SK-N-SH treated with all-trans-retinoic acid at 6 μM for 48 hours (cell line): ENCODE measurements at regions not wholly inside any gene's neighbourhood (a gene's known extent, or its start where the extent isn't known, plus 50 kb on each side); places are given as distances from the start of the nearest gene placed in this dataset.

Source experiments
- CSDC2 ChIP-seq: fragments of 250-450 bp; sonication (Bioruptor Pico); IDR thresholded peaks from 2 replicates; pipeline ENCODE4 v1.5.0; 2020; ENCODE audit warnings: mild to moderate bottlenecking, moderate library complexity
- ISL1 ChIP-seq: fragments of 250-450 bp; sonication (Bioruptor Pico); IDR thresholded peaks from 2 replicates; pipeline ENCODE4 v2.1.2; 2022; ENCODE audit warnings: mild to moderate bottlenecking, moderate library complexity
- PATZ1 ChIP-seq: fragments of 250-450 bp; sonication (Bioruptor Pico); IDR thresholded peaks from 2 replicates; pipeline ENCODE4 v1.8.0; 2020; ENCODE audit warnings: mild to moderate bottlenecking, moderate library complexity, borderline replicate concordance
- PPARA ChIP-seq: fragments of 250-450 bp; sonication (Bioruptor Pico); IDR thresholded peaks from 2 replicates; pipeline ENCODE4 v1.5.0; 2020; ENCODE audit warnings: mild to moderate bottlenecking, borderline replicate concordance
- RARB ChIP-seq: fragments of 250-450 bp; sonication (Bioruptor Pico); IDR thresholded peaks from 2 replicates; pipeline ENCODE4 v1.8.0; 2021; ENCODE audit warnings: mild to moderate bottlenecking, moderate library complexity
- SNAI2 ChIP-seq: fragments of 250-450 bp; sonication (Bioruptor Pico); IDR thresholded peaks from 2 replicates; pipeline ENCODE4 v1.5.0; 2020; ENCODE audit warnings: mild to moderate bottlenecking, moderate library complexity
- TCF4 ChIP-seq: fragments of 250-450 bp; sonication (Bioruptor Pico); IDR thresholded peaks from 2 replicates; pipeline ENCODE4 v1.8.0; 2021; ENCODE audit warnings: mild to moderate bottlenecking, moderate library complexity, borderline replicate concordance
- TOX ChIP-seq: fragments of 250-450 bp; sonication (Bioruptor Pico); IDR thresholded peaks from 2 replicates; pipeline ENCODE4 v1.8.0; 2021; ENCODE audit warnings: mild to moderate bottlenecking, moderate library complexity, borderline replicate concordance
- ZC3H10 ChIP-seq: fragments of 250-450 bp; sonication (Bioruptor Pico); IDR thresholded peaks from 2 replicates; pipeline ENCODE4 v1.5.1; 2021; ENCODE audit warnings: mild to moderate bottlenecking, moderate library complexity
- ZFP3 ChIP-seq: fragments of 250-450 bp; sonication (Bioruptor Pico); IDR thresholded peaks from 2 replicates; pipeline ENCODE4 v1.5.0; 2020; ENCODE audit warnings: mild to moderate bottlenecking, moderate library complexity
- ZFP30 ChIP-seq: fragments of 450-650 bp; formaldehyde crosslinking; IDR thresholded peaks from 2 replicates; pipeline ENCODE4 v1.5.0; 2022; ENCODE audit warnings: mild to moderate bottlenecking, moderate library complexity
- ZNF565 ChIP-seq: fragments of 450-650 bp; formaldehyde crosslinking; conservative IDR thresholded peaks from 2 replicates; pipeline ENCODE4 v1.5.0; 2020; ENCODE audit warnings: low read depth, mild to moderate bottlenecking, moderate library complexity
- ZNF8 ChIP-seq: fragments of 450-650 bp; formaldehyde crosslinking; IDR thresholded peaks from 2 replicates; pipeline ENCODE4 v1.5.0; 2020; ENCODE audit warnings: mild to moderate bottlenecking, moderate library complexity
- TF ChIP-seq, protein P1 (sequence below): fragments of 250-450 bp; sonication (Bioruptor Pico); IDR thresholded peaks from 2 replicates; pipeline ENCODE4 v1.5.1; 2020; ENCODE audit warnings: low read depth, mild to moderate bottlenecking, moderate library complexity

GRCh38 chr10:60623627-60624026, 154.7 kb upstream of the CDK1 start:
- TF ChIP-seq ZC3H10 (CRISPR knock-in tag) (no peak), SNAI2 (CRISPR knock-in tag) (no peak), ZFP30 (CRISPR knock-in tag) (no peak), CSDC2 (CRISPR knock-in tag) (no peak), TCF4 (no peak), TOX (CRISPR knock-in tag) (no peak), ISL1 (CRISPR knock-in tag) (no peak), PATZ1 (CRISPR knock-in tag) (no peak), ZNF8 (CRISPR knock-in tag) (no peak), ZNF565 (CRISPR knock-in tag) (no peak), ZFP3 (CRISPR knock-in tag) (no peak), RARB (CRISPR knock-in tag) (no peak), PPARA (CRISPR knock-in tag) (no peak)
- TF ChIP-seq, protein P1, sequence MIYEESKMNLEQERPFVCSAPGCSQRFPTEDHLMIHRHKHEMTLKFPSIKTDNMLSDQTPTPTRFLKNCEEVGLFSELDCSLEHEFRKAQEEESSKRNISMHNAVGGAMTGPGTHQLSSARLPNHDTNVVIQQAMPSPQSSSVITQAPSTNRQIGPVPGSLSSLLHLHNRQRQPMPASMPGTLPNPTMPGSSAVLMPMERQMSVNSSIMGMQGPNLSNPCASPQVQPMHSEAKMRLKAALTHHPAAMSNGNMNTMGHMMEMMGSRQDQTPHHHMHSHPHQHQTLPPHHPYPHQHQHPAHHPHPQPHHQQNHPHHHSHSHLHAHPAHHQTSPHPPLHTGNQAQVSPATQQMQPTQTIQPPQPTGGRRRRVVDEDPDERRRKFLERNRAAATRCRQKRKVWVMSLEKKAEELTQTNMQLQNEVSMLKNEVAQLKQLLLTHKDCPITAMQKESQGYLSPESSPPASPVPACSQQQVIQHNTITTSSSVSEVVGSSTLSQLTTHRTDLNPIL (CRISPR knock-in tag) = no peak
